ENCODE measurements at regions not wholly inside any gene's neighbourhood (a gene's known extent, or its start where the extent isn't known, plus 50 kb on each side); places are given as distances from the start of the nearest gene placed in this dataset.

DNA sequence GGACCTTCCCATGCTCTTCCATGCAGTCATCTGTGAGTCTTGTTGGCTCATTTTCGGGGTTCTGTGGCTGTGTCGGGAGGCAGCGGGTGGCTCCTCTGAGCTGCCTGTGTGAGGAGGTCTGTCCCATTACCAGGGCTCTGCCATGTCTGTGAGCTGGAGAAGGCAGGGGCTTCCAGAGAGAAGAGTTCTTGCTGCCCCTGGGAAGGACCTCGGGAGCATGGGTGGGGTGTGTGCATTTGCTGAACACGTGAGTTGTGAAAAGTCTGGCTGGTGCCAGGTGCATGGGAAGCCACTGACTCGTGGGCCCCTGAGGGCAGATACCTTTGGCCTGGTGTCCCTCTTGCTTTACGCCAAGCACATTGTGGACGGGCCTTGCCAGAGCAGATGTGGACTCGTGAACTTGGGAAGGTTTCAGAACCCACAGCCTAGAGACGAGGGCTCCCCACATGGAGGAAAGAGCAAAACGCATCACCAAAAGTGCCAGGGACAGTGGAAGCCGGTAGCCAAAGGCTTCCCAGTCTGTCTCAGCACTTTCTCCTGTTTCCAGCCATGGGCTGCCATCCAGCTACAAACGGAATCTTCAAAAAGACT is 1324.5 kb downstream of the BRD1 start:
- DNase-seq (ENCODE audit: low read depth, low spot score) (no peak), ATAC-seq (no peak)
- H3K27ac ChIP-seq (ENCODE audit: low read length), result no peak overlapping the region
- ChIA-PET CTCF (no interaction called here), POLR2A (no interaction called here)
- no peak for TF ChIP-seq SIN3A (IDR thresholded peaks at IDR 0.05; ENCODE audit: borderline replicate concordance, insufficient read depth, low read depth, low read length)
- TF ChIP-seq POLR2AphosphoS5 (IDR thresholded peaks at IDR 0.05; ENCODE audit: low read depth, low read length), result no peak
- TF ChIP-seq, protein P1, sequence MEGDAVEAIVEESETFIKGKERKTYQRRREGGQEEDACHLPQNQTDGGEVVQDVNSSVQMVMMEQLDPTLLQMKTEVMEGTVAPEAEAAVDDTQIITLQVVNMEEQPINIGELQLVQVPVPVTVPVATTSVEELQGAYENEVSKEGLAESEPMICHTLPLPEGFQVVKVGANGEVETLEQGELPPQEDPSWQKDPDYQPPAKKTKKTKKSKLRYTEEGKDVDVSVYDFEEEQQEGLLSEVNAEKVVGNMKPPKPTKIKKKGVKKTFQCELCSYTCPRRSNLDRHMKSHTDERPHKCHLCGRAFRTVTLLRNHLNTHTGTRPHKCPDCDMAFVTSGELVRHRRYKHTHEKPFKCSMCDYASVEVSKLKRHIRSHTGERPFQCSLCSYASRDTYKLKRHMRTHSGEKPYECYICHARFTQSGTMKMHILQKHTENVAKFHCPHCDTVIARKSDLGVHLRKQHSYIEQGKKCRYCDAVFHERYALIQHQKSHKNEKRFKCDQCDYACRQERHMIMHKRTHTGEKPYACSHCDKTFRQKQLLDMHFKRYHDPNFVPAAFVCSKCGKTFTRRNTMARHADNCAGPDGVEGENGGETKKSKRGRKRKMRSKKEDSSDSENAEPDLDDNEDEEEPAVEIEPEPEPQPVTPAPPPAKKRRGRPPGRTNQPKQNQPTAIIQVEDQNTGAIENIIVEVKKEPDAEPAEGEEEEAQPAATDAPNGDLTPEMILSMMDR (IDR thresholded peaks at IDR 0.05), result no peak
- no peak for TF ChIP-seq TCF7L2 (IDR thresholded peaks at IDR 0.05; ENCODE audit: low read depth, low read length)
- no peaks in the 10 kb centered on the region for H3K9me3 ChIP-seq (ENCODE audit: control insufficient read depth, insufficient read depth, low read depth, low read length)
- H3K27me3 ChIP-seq (ENCODE audit: control insufficient read depth, insufficient read depth, low read length), result no peaks in the 10 kb centered on the region
- BruUV-seq (replicated peaks), result no TSS peak
- intact Hi-C loops (cut with micrococcal nuclease; ENCODE audit: unreplicated experiment) (no loop called here), in situ Hi-C loops (cut with HindIII; ENCODE audit: low pct_unique_long_range_greater_than_20kb, low sequenced_read_pairs) (no loop called here)
- H3K36me3 ChIP-seq (ENCODE audit: control insufficient read depth, insufficient read depth, low read length), result no peaks in the 10 kb centered on the region
- no peaks in the 10 kb centered on the region for H3K4me1 ChIP-seq (ENCODE audit: control insufficient read depth, insufficient read depth, low read length)
- H3K4me3 ChIP-seq (ENCODE audit: low read depth in 2 of 2, low read length in 2 of 2), result no peak overlapping the region

DNA sequence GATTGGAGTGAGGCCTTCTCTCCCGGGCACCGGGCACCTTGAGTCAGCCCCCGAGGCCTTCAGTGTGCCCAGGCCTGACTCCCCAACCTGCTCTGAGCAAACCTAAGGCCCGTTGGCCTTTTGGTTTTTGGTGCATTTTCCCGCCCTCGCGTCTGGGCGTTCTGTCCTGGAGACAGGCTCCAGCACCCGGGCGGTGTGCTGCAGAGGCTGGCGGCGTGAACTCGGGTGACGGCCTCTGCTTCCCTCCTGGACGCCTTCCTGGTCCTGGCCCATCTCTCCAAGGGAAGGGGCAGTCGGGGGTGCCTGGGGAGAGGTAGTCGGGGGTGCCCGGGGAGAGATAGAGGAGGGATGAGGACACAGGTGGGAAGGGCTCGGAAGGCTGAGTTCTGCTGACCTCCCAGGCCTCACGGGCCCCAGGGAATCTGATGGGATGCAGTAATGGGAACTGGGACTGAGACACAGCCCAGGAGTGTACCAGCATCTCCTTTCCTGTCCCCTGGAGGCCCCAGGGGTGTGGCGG is 1326.4 kb downstream of the BRD1 start:
- ChIA-PET POLR2A (no interaction called here), CTCF (no interaction called here)
- ATAC-seq (no peak), DNase-seq (ENCODE audit: low read depth, low spot score) (no peak)
- Histone ChIP-seq H3K27me3 (ENCODE audit: control insufficient read depth, insufficient read depth, low read length) (no peaks in the 10 kb centered on the region), H3K4me3 (ENCODE audit: low read depth in 2 of 2, low read length in 2 of 2) (no peak overlapping the region), H3K27ac (ENCODE audit: low read length) (no peak overlapping the region), H3K9me3 (ENCODE audit: control insufficient read depth, insufficient read depth, low read depth, low read length) (no peaks in the 10 kb centered on the region), H3K4me1 (ENCODE audit: control insufficient read depth, insufficient read depth, low read length) (no peaks in the 10 kb centered on the region), H3K36me3 (ENCODE audit: control insufficient read depth, insufficient read depth, low read length) (no peaks in the 10 kb centered on the region)
- in situ Hi-C loops (cut with HindIII; ENCODE audit: low pct_unique_long_range_greater_than_20kb, low sequenced_read_pairs), result no loop called here
- TF ChIP-seq, protein P2, sequence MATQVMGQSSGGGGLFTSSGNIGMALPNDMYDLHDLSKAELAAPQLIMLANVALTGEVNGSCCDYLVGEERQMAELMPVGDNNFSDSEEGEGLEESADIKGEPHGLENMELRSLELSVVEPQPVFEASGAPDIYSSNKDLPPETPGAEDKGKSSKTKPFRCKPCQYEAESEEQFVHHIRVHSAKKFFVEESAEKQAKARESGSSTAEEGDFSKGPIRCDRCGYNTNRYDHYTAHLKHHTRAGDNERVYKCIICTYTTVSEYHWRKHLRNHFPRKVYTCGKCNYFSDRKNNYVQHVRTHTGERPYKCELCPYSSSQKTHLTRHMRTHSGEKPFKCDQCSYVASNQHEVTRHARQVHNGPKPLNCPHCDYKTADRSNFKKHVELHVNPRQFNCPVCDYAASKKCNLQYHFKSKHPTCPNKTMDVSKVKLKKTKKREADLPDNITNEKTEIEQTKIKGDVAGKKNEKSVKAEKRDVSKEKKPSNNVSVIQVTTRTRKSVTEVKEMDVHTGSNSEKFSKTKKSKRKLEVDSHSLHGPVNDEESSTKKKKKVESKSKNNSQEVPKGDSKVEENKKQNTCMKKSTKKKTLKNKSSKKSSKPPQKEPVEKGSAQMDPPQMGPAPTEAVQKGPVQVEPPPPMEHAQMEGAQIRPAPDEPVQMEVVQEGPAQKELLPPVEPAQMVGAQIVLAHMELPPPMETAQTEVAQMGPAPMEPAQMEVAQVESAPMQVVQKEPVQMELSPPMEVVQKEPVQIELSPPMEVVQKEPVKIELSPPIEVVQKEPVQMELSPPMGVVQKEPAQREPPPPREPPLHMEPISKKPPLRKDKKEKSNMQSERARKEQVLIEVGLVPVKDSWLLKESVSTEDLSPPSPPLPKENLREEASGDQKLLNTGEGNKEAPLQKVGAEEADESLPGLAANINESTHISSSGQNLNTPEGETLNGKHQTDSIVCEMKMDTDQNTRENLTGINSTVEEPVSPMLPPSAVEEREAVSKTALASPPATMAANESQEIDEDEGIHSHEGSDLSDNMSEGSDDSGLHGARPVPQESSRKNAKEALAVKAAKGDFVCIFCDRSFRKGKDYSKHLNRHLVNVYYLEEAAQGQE (IDR thresholded peaks at IDR 0.05; ENCODE audit: insufficient read depth in 1 of 2, low read depth in 2 of 2, low read length in 1 of 2), result no peak
- TF ChIP-seq POLR2AphosphoS5 (IDR thresholded peaks at IDR 0.05; ENCODE audit: low read depth, low read length), result no peak
- TF ChIP-seq SIN3A (IDR thresholded peaks at IDR 0.05; ENCODE audit: borderline replicate concordance, insufficient read depth, low read depth, low read length), result no peak
- TF ChIP-seq, protein P1 (IDR thresholded peaks at IDR 0.05), result no peak
- TF ChIP-seq TCF7L2 (IDR thresholded peaks at IDR 0.05; ENCODE audit: low read depth, low read length), result no peak
- no TSS peak for BruUV-seq (replicated peaks)
- intact Hi-C loops (cut with micrococcal nuclease; ENCODE audit: unreplicated experiment), result no loop called here

Measured in Panc1 (cell line).